GM23248 (cell line): ENCODE measurements at regions not wholly inside any gene's neighbourhood (a gene's known extent, or its start where the extent isn't known, plus 50 kb on each side); places are given as distances from the start of the nearest gene placed in this dataset.
"Not testable (repeated sequence)": the region's sequence is repeated elsewhere in the genome, so short reads cannot be mapped to it uniquely, and the experiment has no call there.

Experiments
- DNase-seq: peaks from one replicate; pipeline ENCODE4 v3.0.0-alpha.2; 2015
- H2AFZ ChIP-seq: fragments of 200-600 bp; sonication (generic); 2 replicates; pipeline ENCODE4 v1.6.1; 2016; ENCODE audit warnings: antibody characterized with exemption
- H3F3A ChIP-seq: fragments of 200-600 bp; sonication (generic); 2 replicates; pipeline ENCODE4 v1.6.1; 2016; ENCODE audit warnings: mild to moderate bottlenecking, antibody characterized with exemption, mixed run types; ENCODE audit not compliant: insufficient read depth
- H3K27ac ChIP-seq: fragments of 200-600 bp; sonication (generic); 2 replicates; pipeline ENCODE4 v1.5.1; 2016; ENCODE audit warnings: mild to moderate bottlenecking
- H3K27me3 ChIP-seq: fragments of 200-600 bp; sonication (generic); replicated peaks from 2 replicates; pipeline ENCODE4 v1.6.1; 2016; ENCODE audit warnings: mild to moderate bottlenecking; ENCODE audit not compliant: insufficient read depth
- H3K36me3 ChIP-seq: fragments of 200-600 bp; sonication (generic); 2 replicates; pipeline ENCODE4 v1.6.1; 2016; ENCODE audit warnings: low read depth, mild to moderate bottlenecking
- H3K4me1 ChIP-seq: fragments of 200-600 bp; sonication (generic); 2 replicates; pipeline ENCODE4 v1.6.1; 2016; ENCODE audit warnings: mild to moderate bottlenecking; ENCODE audit not compliant: insufficient read depth
- H3K4me2 ChIP-seq: fragments of 200-600 bp; sonication (generic); one replicate; pipeline ENCODE4 v1.6.1; 2016; ENCODE audit warnings: mild to moderate bottlenecking; ENCODE audit not compliant: unreplicated experiment
- H3K4me3 ChIP-seq: fragments of 200-600 bp; sonication (generic); 2 replicates; pipeline ENCODE4 v1.5.1; 2016; ENCODE audit warnings: mild to moderate bottlenecking
- H3K79me2 ChIP-seq: fragments of 200-600 bp; sonication (generic); 2 replicates; pipeline ENCODE4 v1.6.1; 2016; ENCODE audit warnings: mild to moderate bottlenecking; ENCODE audit not compliant: insufficient read depth
- H3K9ac ChIP-seq: fragments of 200-600 bp; sonication (generic); 2 replicates; pipeline ENCODE4 v1.6.1; 2016; ENCODE audit warnings: mild to moderate bottlenecking
- H3K9me2 ChIP-seq: fragments of 200-600 bp; sonication (generic); 2 replicates; pipeline ENCODE4 v1.6.1; 2016; ENCODE audit warnings: mixed run types, mild to moderate bottlenecking, moderate library complexity; ENCODE audit not compliant: insufficient read depth
- H3K9me3 ChIP-seq: fragments of 200-600 bp; sonication (generic); one replicate; pipeline ENCODE4 v1.6.1; 2017; ENCODE audit warnings: low read depth
- H4K20me1 ChIP-seq: fragments of 200-600 bp; sonication (generic); 2 replicates; pipeline ENCODE4 v1.6.0; 2016; ENCODE audit not compliant: insufficient read depth
- EZH2 ChIP-seq: fragments of 200-600 bp; sonication (generic); IDR thresholded peaks from 2 replicates; pipeline ENCODE4 v1.6.1; 2018; ENCODE audit warnings: antibody characterized with exemption, mild to moderate bottlenecking; ENCODE audit not compliant: insufficient read depth, poor library complexity, severe bottlenecking
- EZH2phosphoT487 ChIP-seq: fragments of 200-600 bp; sonication (generic); IDR thresholded peaks from 2 replicates; pipeline ENCODE4 v1.6.1; 2018; ENCODE audit warnings: antibody characterized with exemption, moderate library complexity, mild to moderate bottlenecking, low read depth; ENCODE audit not compliant: insufficient read depth
- WGBS, 2 experiments: methylation state at CpG; one replicate each; pipeline ENCODE4 v1.1.6; 2015 to 2017; ENCODE audit warnings: low lambda C conversion rate in 2 of 2, low coverage in 1 of 2; ENCODE audit errors: missing lambda C conversion rate in 2 of 2; 5-methylcytosine and 5-hydroxymethylcytosine counted together
- in situ Hi-C: fragments of 300-500 bp; cut with MboI; formaldehyde crosslinking; loops from 2 replicates; pipeline ENCODE4 v1.15.0; 2020

DNA sequence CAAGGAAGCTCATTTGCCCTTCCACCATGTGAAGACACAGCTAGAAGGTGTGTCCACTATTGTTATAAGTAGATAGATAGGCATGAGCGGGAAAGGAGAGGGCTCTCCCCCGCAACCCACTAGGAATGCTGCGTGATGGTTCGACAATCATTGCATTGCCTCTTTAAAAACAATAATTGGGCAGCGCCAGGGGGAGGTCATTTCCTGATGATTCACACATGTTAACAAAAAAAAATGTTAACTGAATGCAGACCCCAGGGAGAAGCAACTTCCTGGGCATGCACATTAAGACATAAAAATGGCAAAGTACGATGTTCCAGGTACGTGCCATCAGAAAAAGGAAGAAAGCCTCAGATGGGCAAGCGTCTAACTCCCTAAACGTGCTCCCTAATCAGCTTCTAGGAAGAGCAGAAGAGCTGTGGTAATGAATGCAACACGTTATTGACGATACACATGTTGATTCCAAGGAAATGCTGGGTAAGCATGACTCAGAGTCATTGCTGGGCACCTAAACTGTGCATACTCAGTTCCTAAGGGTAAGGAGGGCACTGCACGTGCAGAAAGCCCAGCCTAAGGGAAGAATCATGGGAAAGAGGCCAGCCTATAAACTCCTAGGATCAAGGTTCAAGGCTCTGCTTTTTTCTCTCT is 113.7 kb downstream of the FAM217A start:
- no peaks in the 10 kb centered on the region for H4K20me1 ChIP-seq
- in situ Hi-C loops = no loop called here
- no peaks in the 10 kb centered on the region for H3K9me2 ChIP-seq
- no peaks in the 10 kb centered on the region for H3K27me3 ChIP-seq
- no peaks in the 10 kb centered on the region for H3K36me3 ChIP-seq
- no peak overlapping the region for H3K4me2 ChIP-seq
- H3K9ac ChIP-seq = no peak overlapping the region
- peak; percentile 44 for DNase-seq
- TF ChIP-seq EZH2 (no peak), EZH2phosphoT487 (no peak)
- no peak overlapping the region for H2AFZ ChIP-seq
- no peaks in the 10 kb centered on the region for H3K9me3 ChIP-seq
- no peaks in the 10 kb centered on the region for H3F3A ChIP-seq
- 67 to 72% methylated on average over 12 of the region's 12 CpGs for WGBS, 2 experiments
- no peaks in the 10 kb centered on the region for H3K4me1 ChIP-seq
- no peaks in the 10 kb centered on the region for H3K79me2 ChIP-seq
- no peak overlapping the region for H3K27ac ChIP-seq
- no peak overlapping the region for H3K4me3 ChIP-seq

GRCh38 chr6:3966426-3966825 is 112.5 kb downstream of the FAM217A start:
- in situ Hi-C loops = no loop called here
- no peaks in the 10 kb centered on the region for H3F3A ChIP-seq
- 95 to 97% methylated on average over 8 to 9 of the region's 9 CpGs for WGBS, 2 experiments

GRCh38 chr6:3970097-3970496 is 108.8 kb downstream of the FAM217A start:
- WGBS, 2 experiments = 92 to 95% methylated on average over 5 of the region's 5 CpGs
- TF ChIP-seq EZH2phosphoT487 = no peak
- no peak for TF ChIP-seq EZH2
- H3K27ac ChIP-seq = no peak overlapping the region
- H3K36me3 ChIP-seq = no peaks in the 10 kb centered on the region
- H3K4me3 ChIP-seq = no peak overlapping the region
- no peak for DNase-seq
- no peaks in the 10 kb centered on the region for H3K79me2 ChIP-seq
- H3K9me3 ChIP-seq = no peaks in the 10 kb centered on the region
- H3K9me2 ChIP-seq = no peaks in the 10 kb centered on the region
- no peaks in the 10 kb centered on the region for H3K27me3 ChIP-seq
- no peaks in the 10 kb centered on the region for H3K4me1 ChIP-seq
- H4K20me1 ChIP-seq = no peaks in the 10 kb centered on the region
- H3F3A ChIP-seq = no peaks in the 10 kb centered on the region
- no peak overlapping the region for H2AFZ ChIP-seq
- H3K9ac ChIP-seq = no peak overlapping the region
- in situ Hi-C loops = no loop called here
- no peak overlapping the region for H3K4me2 ChIP-seq

More at GRCh38 chr6:3966426-3966825, 112.5 kb downstream of the FAM217A start:
- H4K20me1 ChIP-seq = no peaks in the 10 kb centered on the region
- H3K27me3 ChIP-seq = no peaks in the 10 kb centered on the region
- H3K9ac ChIP-seq = no peak overlapping the region
- no peaks in the 10 kb centered on the region for H3K4me1 ChIP-seq
- no peak overlapping the region for H2AFZ ChIP-seq
- no peaks in the 10 kb centered on the region for H3K36me3 ChIP-seq
- no peaks in the 10 kb centered on the region for H3K9me3 ChIP-seq
- H3K79me2 ChIP-seq = no peaks in the 10 kb centered on the region
- no peak for DNase-seq
- no peak for TF ChIP-seq EZH2phosphoT487
- TF ChIP-seq EZH2 = no peak
- no peaks in the 10 kb centered on the region for H3K9me2 ChIP-seq
- no peak overlapping the region for H3K4me3 ChIP-seq
- H3K27ac ChIP-seq = no peak overlapping the region
- no peak overlapping the region for H3K4me2 ChIP-seq

DNA sequence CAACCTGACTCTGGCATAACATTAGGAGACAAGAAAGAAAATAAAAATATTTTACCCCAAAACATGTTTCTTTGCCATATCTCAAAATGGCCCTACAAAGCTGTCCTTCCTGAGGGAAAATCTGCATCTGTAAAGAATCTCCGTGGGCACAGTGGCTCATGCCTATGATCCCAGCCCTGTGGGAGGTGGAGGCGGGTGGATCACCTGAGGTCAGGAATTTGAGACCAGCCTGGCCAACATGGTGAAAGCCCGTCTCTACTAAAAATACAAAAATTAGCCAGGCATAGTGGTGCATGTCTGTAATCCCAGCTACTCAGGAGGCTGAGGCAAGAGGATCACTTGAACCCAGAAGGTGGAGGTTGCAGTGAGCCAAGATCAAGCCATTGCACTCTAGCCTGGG is 105.8 kb downstream of the FAM217A start:
- in situ Hi-C loops, H2AFZ ChIP-seq, H3K27ac ChIP-seq, H3K4me1 ChIP-seq, H3K9me3 ChIP-seq, H3K4me3 ChIP-seq, DNase-seq, H3K79me2 ChIP-seq, H4K20me1 ChIP-seq, H3K9me2 ChIP-seq, H3K27me3 ChIP-seq, H3K9ac ChIP-seq, H3F3A ChIP-seq, H3K4me2 ChIP-seq, H3K36me3 ChIP-seq: not testable (repeated sequence)
- WGBS, 2 experiments = 82% methylated on average over 3 of the region's 3 CpGs
